Stimulated activated naive CD8-positive, alpha-beta T cell treated with anti-CD3 and anti-CD28 coated beads, Interleukin-15, amount 100 ng/mL, for 72 hours (primary cell): ENCODE measurements at regions not wholly inside any gene's neighbourhood (a gene's known extent, or its start where the extent isn't known, plus 50 kb on each side); places are given as distances from the start of the nearest gene placed in this dataset.
"Not testable (repeated sequence)": the region's sequence is repeated elsewhere in the genome, so short reads cannot be mapped to it uniquely, and the experiment has no call there.

Experiments used
- ATAC-seq: fragments of 150-1000 bp; cut with Tn5 transposase; 2 replicates; pipeline ENCODE4 v1.10.0; 2021; ENCODE audit warnings: mild to moderate bottlenecking, moderate library complexity
- DNase-seq, 2 donors: peaks; one replicate each; pipeline ENCODE4 v3.0.0; 2021 to 2022
- H3K27ac Mint-ChIP-seq, 2 donors: one replicate each; pipeline ENCODE4 v1.8.0; 2022; ENCODE audit warnings: mild to moderate bottlenecking in 2 of 2, mixed read lengths in 2 of 2, moderate library complexity in 2 of 2
- H3K27me3 Mint-ChIP-seq: one replicate; pipeline ENCODE4 v1.8.0; 2022; ENCODE audit warnings: mixed read lengths
- H3K4me1 Mint-ChIP-seq: one replicate; pipeline ENCODE4 v1.8.0; 2022; ENCODE audit warnings: mild to moderate bottlenecking, mixed read lengths
- H3K4me3 Mint-ChIP-seq, 2 donors: one replicate each; pipeline ENCODE4 v1.8.0; 2022; ENCODE audit warnings: mild to moderate bottlenecking in 2 of 2, mixed read lengths in 2 of 2, moderate library complexity in 1 of 2
- H3K9me3 Mint-ChIP-seq, 2 donors: one replicate each; pipeline ENCODE4 v1.8.0; 2022; ENCODE audit warnings: mixed read lengths in 2 of 2

- DNase-seq = peak in 1 of 2 donors; percentile 36
- ATAC-seq = peak; percentile 83
- peaks cover 37 to 53% of the 10 kb centered on the region in 2 donors for H3K9me3 Mint-ChIP-seq
- not testable (repeated sequence) for H3K4me1 Mint-ChIP-seq, H3K27me3 Mint-ChIP-seq, H3K4me3 Mint-ChIP-seq, H3K27ac Mint-ChIP-seq
These were observed 195.8 kb upstream of the TPTE start for GRCh38 chr21:10325546-10325945.

DNA sequence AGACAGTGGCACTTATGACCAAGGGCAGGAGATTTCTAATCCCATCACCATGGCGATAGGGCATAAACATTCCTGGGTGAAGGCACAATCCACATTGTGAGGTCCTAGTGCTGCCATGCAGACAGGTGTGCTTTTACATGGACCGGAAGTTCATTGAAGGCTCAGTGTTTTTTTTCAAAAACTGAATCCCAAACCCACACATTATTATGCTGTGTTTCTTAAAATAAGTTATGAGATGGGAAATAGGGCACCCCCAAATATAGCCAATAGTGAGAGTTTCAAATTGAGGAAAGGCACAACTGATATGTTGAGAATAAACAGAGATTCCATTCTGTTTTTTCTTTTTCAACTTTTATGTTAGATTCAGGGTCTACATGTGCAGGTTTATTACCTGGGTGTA lies 195.2 kb upstream of the TPTE start:
- not testable (repeated sequence) for H3K27me3 Mint-ChIP-seq, DNase-seq, H3K4me3 Mint-ChIP-seq, H3K4me1 Mint-ChIP-seq, H3K27ac Mint-ChIP-seq, ATAC-seq
- H3K9me3 Mint-ChIP-seq = peaks cover 43 to 59% of the 10 kb centered on the region in 2 donors

DNA sequence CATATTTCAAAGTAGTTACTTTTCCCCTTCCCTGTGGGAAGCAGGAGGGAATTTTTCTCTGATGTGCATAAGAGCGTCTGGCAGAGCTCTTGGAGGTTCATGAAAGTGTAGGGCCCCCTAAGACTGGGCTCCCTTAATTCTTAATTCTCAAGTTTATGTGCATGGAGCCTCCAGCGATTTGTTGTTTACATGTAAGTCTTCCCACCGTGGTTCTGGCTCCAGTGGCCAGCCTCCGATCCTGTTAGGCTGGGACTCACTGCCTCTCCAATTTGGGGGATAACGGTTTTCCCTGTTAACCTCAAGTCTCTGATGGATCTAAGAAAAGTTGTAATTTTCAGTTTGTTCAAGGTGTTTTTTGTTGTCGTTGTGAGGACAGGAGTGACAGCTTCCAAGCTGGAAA lies 192.7 kb upstream of the TPTE start:
- H3K4me1 Mint-ChIP-seq, H3K27ac Mint-ChIP-seq, ATAC-seq, H3K4me3 Mint-ChIP-seq, H3K27me3 Mint-ChIP-seq, DNase-seq: not testable (repeated sequence)
- H3K9me3 Mint-ChIP-seq = peaks cover 46 to 67% of the 10 kb centered on the region in 2 donors

GRCh38 chr21:10330641-10331119 lies 190.7 kb upstream of the TPTE start:
- H3K27ac Mint-ChIP-seq, H3K4me1 Mint-ChIP-seq, DNase-seq, H3K4me3 Mint-ChIP-seq, H3K27me3 Mint-ChIP-seq: not testable (repeated sequence)
- H3K9me3 Mint-ChIP-seq = peaks cover 44 to 64% of the 10 kb centered on the region in 2 donors
- ATAC-seq = peak; percentile 21

- DNase-seq, H3K4me1 Mint-ChIP-seq, H3K27ac Mint-ChIP-seq, H3K4me3 Mint-ChIP-seq, H3K27me3 Mint-ChIP-seq: not testable (repeated sequence)
- ATAC-seq = peak; percentile 49
- peaks cover 45 to 64% of the 10 kb centered on the region in 2 donors for H3K9me3 Mint-ChIP-seq
These were observed 190.2 kb upstream of the TPTE start for GRCh38 chr21:10331134-10331533.

GRCh38 chr21:10332935-10333334 lies 188.4 kb upstream of the TPTE start:
- not testable (repeated sequence) for H3K4me3 Mint-ChIP-seq, DNase-seq, ATAC-seq, H3K27ac Mint-ChIP-seq, H3K27me3 Mint-ChIP-seq, H3K4me1 Mint-ChIP-seq
- H3K9me3 Mint-ChIP-seq = peaks cover 46 to 61% of the 10 kb centered on the region in 2 donors

DNA sequence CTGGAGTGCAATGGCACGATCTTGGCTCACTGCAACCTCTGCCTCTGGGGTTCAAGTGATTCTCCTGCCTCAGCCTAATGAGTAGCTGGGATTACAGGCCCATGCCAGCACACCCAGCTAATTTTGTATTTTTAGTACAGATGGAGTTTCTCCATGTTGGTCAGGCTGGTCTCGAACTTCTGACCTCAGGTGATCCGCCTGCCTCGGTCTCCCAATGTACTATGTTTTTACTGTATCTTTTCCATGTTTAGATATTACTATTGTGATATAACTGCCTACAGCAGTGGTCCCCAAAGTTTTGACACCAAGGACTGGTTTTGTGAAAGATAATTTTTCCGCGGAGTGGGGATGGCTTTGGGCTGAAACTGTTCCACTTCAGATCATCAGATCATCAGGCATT lies 187.0 kb upstream of the TPTE start:
- H3K4me1 Mint-ChIP-seq, H3K4me3 Mint-ChIP-seq, DNase-seq, H3K27ac Mint-ChIP-seq, H3K27me3 Mint-ChIP-seq, ATAC-seq: not testable (repeated sequence)
- H3K9me3 Mint-ChIP-seq = peaks cover 44 to 61% of the 10 kb centered on the region in 2 donors

DNA sequence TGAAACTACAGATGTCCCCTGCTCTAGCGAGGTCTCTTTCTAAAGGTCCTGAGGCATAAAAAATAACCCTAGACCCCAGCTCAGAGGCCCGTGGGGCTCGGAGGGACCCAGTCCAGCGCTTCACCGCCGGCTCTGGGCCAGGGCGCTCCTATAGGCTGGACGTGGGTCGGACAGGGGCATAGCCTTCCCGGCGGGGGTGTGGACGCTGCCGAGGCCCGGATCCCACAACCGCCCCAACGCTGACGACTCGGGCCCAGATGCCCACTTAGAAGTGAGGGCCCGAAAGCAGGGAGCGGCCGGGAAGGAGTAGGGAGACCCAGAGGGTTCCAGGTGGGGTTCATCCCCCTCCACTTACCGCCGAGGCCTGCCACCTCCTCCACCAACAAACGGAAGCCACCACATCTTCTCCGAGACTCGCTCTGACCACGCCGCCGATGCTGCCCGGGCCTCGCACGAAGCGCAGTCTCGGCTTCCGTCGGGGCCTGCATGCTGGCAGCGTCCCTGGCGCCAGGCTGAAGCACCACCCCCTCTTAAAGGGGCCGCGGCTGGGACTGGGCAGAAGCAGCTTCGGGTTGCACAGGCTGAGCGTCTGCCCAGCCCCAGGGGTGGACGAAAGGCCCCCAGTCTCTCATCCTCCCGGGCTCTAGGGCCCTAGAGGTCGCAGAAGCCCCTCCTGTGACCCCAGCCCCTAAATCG lies 179.0 kb upstream of the TPTE start:
- peak; percentile 81 for ATAC-seq
- H3K9me3 Mint-ChIP-seq = peaks cover 35 to 68% of the 10 kb centered on the region in 2 donors
- not testable (repeated sequence) for DNase-seq, H3K4me3 Mint-ChIP-seq, H3K4me1 Mint-ChIP-seq, H3K27ac Mint-ChIP-seq, H3K27me3 Mint-ChIP-seq

DNA sequence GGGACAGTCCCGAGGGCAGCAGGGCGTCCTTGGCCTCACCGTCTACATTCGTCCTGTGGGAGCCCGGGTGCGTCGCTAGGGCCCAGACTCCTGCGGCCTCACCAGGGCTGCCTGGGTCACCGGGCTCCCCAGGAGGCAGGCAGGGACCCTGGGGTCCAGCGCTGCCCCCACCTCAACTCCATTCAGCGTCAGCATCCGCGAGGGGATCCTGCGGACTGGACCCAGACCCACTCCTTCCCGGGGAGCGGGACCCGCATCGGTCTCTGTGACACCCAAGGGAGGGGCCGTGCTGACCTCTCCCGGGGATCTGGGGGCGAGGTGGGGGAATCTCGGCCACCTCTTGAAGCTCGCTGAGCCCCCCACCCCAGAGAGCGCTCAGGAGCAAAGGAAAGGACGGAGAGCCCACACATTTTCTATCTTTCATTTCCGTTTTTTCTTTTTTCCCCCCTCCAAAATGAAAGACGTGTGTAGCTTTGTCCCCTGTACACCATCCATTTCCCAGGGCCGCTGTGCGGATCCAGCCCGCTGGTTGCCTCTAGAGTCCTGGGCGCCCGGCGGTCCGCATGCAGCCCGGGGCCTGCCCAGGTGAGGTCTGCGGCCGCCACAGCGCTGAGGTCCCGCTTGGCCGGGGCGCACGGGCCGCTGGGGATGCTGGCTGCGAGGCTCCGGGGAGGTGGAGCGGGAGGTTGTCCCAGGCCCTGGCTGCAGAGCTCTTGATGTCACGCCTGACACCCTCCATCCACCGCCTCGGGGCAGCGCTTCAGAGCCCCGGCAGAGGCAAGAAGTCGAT lies 178.0 kb upstream of the TPTE start:
- ATAC-seq = peak; percentile 33
- H3K27me3 Mint-ChIP-seq, H3K27ac Mint-ChIP-seq, H3K4me1 Mint-ChIP-seq, H3K4me3 Mint-ChIP-seq, DNase-seq: not testable (repeated sequence)
- H3K9me3 Mint-ChIP-seq = peaks cover 28 to 68% of the 10 kb centered on the region in 2 donors

DNA sequence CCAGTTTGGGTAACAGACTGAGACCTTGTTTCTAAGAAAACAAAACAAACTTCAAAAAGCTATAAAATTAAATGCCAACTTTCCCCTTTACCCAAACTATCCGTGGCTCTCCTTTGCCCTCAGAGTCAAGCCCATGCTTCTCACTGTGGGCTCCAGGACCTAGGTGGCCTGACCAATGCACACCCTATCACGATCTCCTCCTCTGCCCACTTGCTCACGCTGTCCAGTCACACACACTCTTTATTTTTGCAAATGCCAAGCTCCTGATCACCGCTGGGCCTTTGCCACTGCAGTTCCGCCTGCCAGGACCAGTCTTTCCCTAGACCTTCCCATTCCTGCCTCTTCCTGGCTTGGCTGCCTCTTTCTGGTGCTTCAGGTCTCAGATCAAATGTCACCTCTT lies 177.1 kb upstream of the TPTE start:
- not testable (repeated sequence) for H3K4me1 Mint-ChIP-seq, H3K4me3 Mint-ChIP-seq, H3K27me3 Mint-ChIP-seq, H3K27ac Mint-ChIP-seq, DNase-seq, ATAC-seq
- peaks cover 32 to 68% of the 10 kb centered on the region in 2 donors for H3K9me3 Mint-ChIP-seq

DNA sequence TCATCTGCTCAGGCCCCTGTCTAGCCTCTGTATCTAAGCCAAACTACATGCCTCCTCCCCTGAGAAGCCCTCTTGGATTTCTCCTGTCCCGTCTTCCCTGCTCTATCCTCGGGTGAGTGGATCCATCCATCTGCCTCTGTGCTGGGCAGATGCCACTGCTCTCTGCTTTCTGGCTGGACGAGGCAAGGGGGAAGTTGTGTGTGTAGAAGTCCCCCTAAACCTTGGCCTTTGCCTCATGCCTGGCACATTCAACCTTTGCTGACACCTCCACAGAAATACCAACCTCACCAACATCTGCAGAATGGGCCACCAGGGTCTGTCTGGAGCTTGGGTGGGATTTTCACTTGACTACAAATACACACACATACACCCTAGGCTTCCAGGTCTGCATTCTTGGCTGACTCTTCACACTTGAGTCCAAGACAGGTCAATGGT lies 176.2 kb upstream of the TPTE start:
- DNase-seq, H3K4me3 Mint-ChIP-seq, ATAC-seq, H3K27me3 Mint-ChIP-seq, H3K4me1 Mint-ChIP-seq, H3K27ac Mint-ChIP-seq: not testable (repeated sequence)
- peaks cover 27 to 59% of the 10 kb centered on the region in 2 donors for H3K9me3 Mint-ChIP-seq

GRCh38 chr21:10346249-10346648 lies 175.1 kb upstream of the TPTE start:
- DNase-seq, H3K4me1 Mint-ChIP-seq, ATAC-seq, H3K27me3 Mint-ChIP-seq, H3K27ac Mint-ChIP-seq, H3K4me3 Mint-ChIP-seq: not testable (repeated sequence)
- H3K9me3 Mint-ChIP-seq = peaks cover 35 to 61% of the 10 kb centered on the region in 2 donors

- H3K27me3 Mint-ChIP-seq, H3K4me1 Mint-ChIP-seq, H3K27ac Mint-ChIP-seq, ATAC-seq, H3K4me3 Mint-ChIP-seq, DNase-seq: not testable (repeated sequence)
- H3K9me3 Mint-ChIP-seq = peaks cover 35 to 69% of the 10 kb centered on the region in 2 donors
These were observed 174.3 kb upstream of the TPTE start for GRCh38 chr21:10346933-10347615.

- not testable (repeated sequence) for H3K27me3 Mint-ChIP-seq, DNase-seq, H3K4me1 Mint-ChIP-seq, H3K4me3 Mint-ChIP-seq, H3K27ac Mint-ChIP-seq
- ATAC-seq = peak; percentile 3
- peaks cover 39 to 75% of the 10 kb centered on the region in 2 donors for H3K9me3 Mint-ChIP-seq
These were observed 173.7 kb upstream of the TPTE start for GRCh38 chr21:10347675-10348074.

DNA sequence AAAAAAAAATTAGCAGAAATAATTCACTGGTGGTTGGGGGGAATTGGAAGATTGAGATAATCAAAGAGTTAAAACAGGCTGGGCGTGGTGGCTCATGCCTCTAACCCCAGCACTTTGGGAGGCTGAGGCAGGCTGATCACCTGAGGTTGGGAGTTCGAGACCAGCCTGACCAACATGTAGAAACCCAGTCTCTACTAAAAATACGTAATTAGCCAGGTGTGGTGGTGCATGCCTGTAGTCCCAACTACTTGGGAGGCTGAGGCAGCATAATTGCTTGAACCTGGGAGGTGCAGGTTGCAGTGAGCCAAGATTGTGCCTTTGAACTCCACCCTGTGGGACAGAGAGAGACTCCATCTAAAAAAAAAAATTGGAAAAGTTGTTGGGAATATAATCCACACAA lies 173.2 kb upstream of the TPTE start:
- H3K27me3 Mint-ChIP-seq, ATAC-seq, H3K27ac Mint-ChIP-seq, DNase-seq, H3K4me3 Mint-ChIP-seq, H3K4me1 Mint-ChIP-seq: not testable (repeated sequence)
- H3K9me3 Mint-ChIP-seq = peaks cover 44 to 80% of the 10 kb centered on the region in 2 donors
